ENCODE measurements at regions not wholly inside any gene's neighbourhood (a gene's known extent, or its start where the extent isn't known, plus 50 kb on each side); places are given as distances from the start of the nearest gene placed in this dataset.

- no peak for DNase-seq
These were observed 498.9 kb downstream of the SUCLA2 start for GRCh38 chr13:47502166-47502565.

- DNase-seq: peak; percentile 5
These were observed 501.5 kb downstream of the SUCLA2 start for GRCh38 chr13:47499358-47500150.

- peak; percentile 47 for DNase-seq
These were observed 516.5 kb downstream of the SUCLA2 start for GRCh38 chr13:47484548-47484947.

- no peak for DNase-seq
These were observed 519.5 kb downstream of the SUCLA2 start for GRCh38 chr13:47481536-47481935.

GRCh38 chr13:47480951-47481350 is 520.1 kb downstream of the SUCLA2 start:
- no peak for DNase-seq

GRCh38 chr13:47480121-47480520 is 521.0 kb downstream of the SUCLA2 start:
- no peak for DNase-seq

GRCh38 chr13:47478985-47479384 is 522.1 kb downstream of the SUCLA2 start:
- peak; percentile 39 for DNase-seq

- DNase-seq: no peak
These were observed 525.6 kb downstream of the SUCLA2 start for GRCh38 chr13:47475441-47475948.

- DNase-seq: no peak
These were observed 526.2 kb downstream of the SUCLA2 start for GRCh38 chr13:47474839-47475238.

- no peak for DNase-seq
These were observed 526.7 kb downstream of the SUCLA2 start for GRCh38 chr13:47474326-47474725.

- DNase-seq: no peak
These were observed 528.6 kb downstream of the SUCLA2 start for GRCh38 chr13:47472516-47472915.

- no peak for DNase-seq
These were observed 537.3 kb downstream of the SUCLA2 start for GRCh38 chr13:47463726-47464125.

- no peak for DNase-seq
These were observed 538.1 kb downstream of the SUCLA2 start for GRCh38 chr13:47463002-47463401.

- DNase-seq: no peak
These were observed 539.3 kb downstream of the SUCLA2 start for GRCh38 chr13:47461816-47462215.

- DNase-seq: no peak
These were observed 541.6 kb downstream of the SUCLA2 start for GRCh38 chr13:47459512-47459911.

GRCh38 chr13:47457626-47458025 is 543.4 kb downstream of the SUCLA2 start:
- DNase-seq: no peak

- no peak for DNase-seq
These were observed 545.4 kb downstream of the SUCLA2 start for GRCh38 chr13:47455626-47456025.

GRCh38 chr13:47454986-47455385 is 546.1 kb downstream of the SUCLA2 start:
- DNase-seq: no peak

GRCh38 chr13:47437406-47437805 is 540.6 kb upstream of the HTR2A start:
- no peak for DNase-seq

GRCh38 chr13:47433461-47434005 is 536.7 kb upstream of the HTR2A start:
- DNase-seq: no peak

- DNase-seq: peak; percentile 14
These were observed 529.4 kb upstream of the HTR2A start for GRCh38 chr13:47426126-47426849.

- no peak for DNase-seq
These were observed 524.7 kb upstream of the HTR2A start for GRCh38 chr13:47421525-47421924.

- no peak for DNase-seq
These were observed 523.7 kb upstream of the HTR2A start for GRCh38 chr13:47420568-47420967.

- DNase-seq: no peak
These were observed 523.2 kb upstream of the HTR2A start for GRCh38 chr13:47420020-47420419.
